Astrocyte of the spinal cord (primary cell): ENCODE measurements at regions not wholly inside any gene's neighbourhood (a gene's known extent, or its start where the extent isn't known, plus 50 kb on each side); places are given as distances from the start of the nearest gene placed in this dataset.

Experiments used
- DNase-seq: peaks from one replicate; pipeline ENCODE4 v3.0.0; 2011; ENCODE audit warnings: low read depth, low spot score
- H3K4me3 ChIP-seq: 2 replicates; pipeline ENCODE4 v1.5.1; 2011; ENCODE audit warnings: low read depth, mild to moderate bottlenecking, low read length, moderate library complexity
- CTCF ChIP-seq: IDR thresholded peaks from 2 replicates; pipeline ENCODE4 v1.5.1; 2012; ENCODE audit warnings: low read depth, mild to moderate bottlenecking, low read length, inconsistent platforms
- in situ Hi-C: cut with HindIII; loops from 2 replicates; pipeline ENCODE4 v1.10.0; 2017; ENCODE audit warnings: low sequenced_read_pairs

- in situ Hi-C loops, result no loop called here
- no peak for DNase-seq
These were observed 348.3 kb downstream of the TDRD3 start for GRCh38 chr13:60745343-60745742.

GRCh38 chr13:60733933-60734332, 336.9 kb downstream of the TDRD3 start:
- in situ Hi-C loops, result no loop called here
- no peak for DNase-seq
- TF ChIP-seq CTCF, result no peak
- H3K4me3 ChIP-seq, result no peak overlapping the region

More at GRCh38 chr13:60745343-60745742, 348.3 kb downstream of the TDRD3 start:
- TF ChIP-seq CTCF, result no peak
- H3K4me3 ChIP-seq, result no peak overlapping the region

- no peak for DNase-seq
- TF ChIP-seq CTCF, result no peak
- in situ Hi-C loops, result no loop called here
- H3K4me3 ChIP-seq, result no peak overlapping the region
These were observed 330.1 kb downstream of the TDRD3 start for GRCh38 chr13:60727140-60727539.

GRCh38 chr13:60721063-60721462, 324.0 kb downstream of the TDRD3 start:
- no peak for TF ChIP-seq CTCF
- H3K4me3 ChIP-seq, result no peak overlapping the region
- no peak for DNase-seq
- in situ Hi-C loops, result no loop called here

GRCh38 chr13:60720590-60720989, 323.6 kb downstream of the TDRD3 start:
- H3K4me3 ChIP-seq, result no peak overlapping the region
- in situ Hi-C loops, result no loop called here
- DNase-seq, result no peak
- no peak for TF ChIP-seq CTCF

- no peak for TF ChIP-seq CTCF
- in situ Hi-C loops, result no loop called here
- DNase-seq, result no peak
- no peak overlapping the region for H3K4me3 ChIP-seq
These were observed 319.3 kb downstream of the TDRD3 start for GRCh38 chr13:60716313-60716712.

GRCh38 chr13:60707878-60708277, 310.9 kb downstream of the TDRD3 start:
- TF ChIP-seq CTCF, result no peak
- DNase-seq, result no peak
- H3K4me3 ChIP-seq, result no peak overlapping the region
- in situ Hi-C loops, result no loop called here
